H1 (cell line): ENCODE measurements at regions not wholly inside any gene's neighbourhood (a gene's known extent, or its start where the extent isn't known, plus 50 kb on each side); places are given as distances from the start of the nearest gene placed in this dataset.

Source experiments
- CTCF ChIA-PET: fragments of 300-600 bp; sonication (Branson Sonifier 250); formaldehyde crosslinking; loops from one replicate; lab custom pipeline; 2021; ENCODE audit not compliant: partially characterized antibody; lab: Charles Lee
- POLR2A ChIA-PET: fragments of 300-600 bp; sonication (Branson Sonifier 250); formaldehyde crosslinking; loops from one replicate; lab custom pipeline; 2021; ENCODE audit warnings: inconsistent platforms; ENCODE audit not compliant: partially characterized antibody; lab: Charles Lee
- DNase-seq, 2 experiments: peaks; one replicate each; pipeline versions ENCODE4 v3.0.0 to v3.0.0-alpha.2; 2010 to 2022; ENCODE audit warnings: low spot score in 2 of 2, low read depth in 1 of 2, mixed read lengths in 1 of 2
- FAIRE-seq: peaks from 2 replicates; lab custom pipeline; 2011; peaks lifted over from hg19 to GRCh38; lab: Jason Lieb, UNC
- H2AFZ ChIP-seq: 2 replicates; pipeline ENCODE4 v1.8.1; 2012; ENCODE audit warnings: low read length, inconsistent platforms
- H2AK5ac ChIP-seq: 2 replicates; pipeline ENCODE4 v1.6.1; 2013; ENCODE audit warnings: low read depth, low read length
- H2BK120ac ChIP-seq: replicated peaks from 2 replicates; pipeline ENCODE3; 2013; ENCODE audit warnings: low read depth, low read length, inconsistent platforms
- H2BK12ac ChIP-seq: 2 replicates; pipeline ENCODE4 v1.6.1; 2013; ENCODE audit warnings: low read depth, low read length
- H2BK15ac ChIP-seq: 2 replicates; pipeline ENCODE4 v1.6.1; 2013; ENCODE audit warnings: low read length
- H2BK20ac ChIP-seq: 2 replicates; pipeline ENCODE4 v1.6.1; 2013; ENCODE audit warnings: low read length
- H2BK5ac ChIP-seq: 2 replicates; pipeline ENCODE4 v1.6.1; 2013; ENCODE audit warnings: low read depth, low read length
- H3K14ac ChIP-seq: 2 replicates; pipeline ENCODE4 v1.6.1; 2013; ENCODE audit warnings: inconsistent platforms; ENCODE audit not compliant: insufficient read length
- H3K18ac ChIP-seq: 2 replicates; pipeline ENCODE4 v1.6.1; 2013; ENCODE audit warnings: low read length; ENCODE audit errors: extremely low read depth
- H3K23ac ChIP-seq: 2 replicates; pipeline ENCODE4 v1.6.1; 2013; ENCODE audit warnings: inconsistent platforms; ENCODE audit not compliant: insufficient read length
- H3K23me2 ChIP-seq: 2 replicates; pipeline ENCODE4 v1.6.1; 2013; ENCODE audit warnings: low read depth, low read length
- H3K27ac ChIP-seq: 2 replicates; pipeline ENCODE4 v1.6.1; 2011; ENCODE audit warnings: low read depth, low read length, inconsistent platforms
- H3K27me3 ChIP-seq, 4 experiments: replicated peaks in 1 of 4; 1 replicate in 1 of 4; 2 replicates in 3 of 4; pipeline versions ENCODE4 v1.6.1 to v1.8.1; 2011 to 2013; ENCODE audit warnings: low read length in 3 of 4, mild to moderate bottlenecking in 3 of 4, inconsistent platforms in 2 of 4, mixed read lengths in 2 of 4, moderate library complexity in 1 of 4; ENCODE audit not compliant: control insufficient read depth in 3 of 4, insufficient read depth in 3 of 4; ENCODE audit errors: extremely low read depth in 1 of 4
- H3K36me3 ChIP-seq, 4 experiments: 2 replicates each; pipeline versions ENCODE4 v1.6.1 to v1.8.1; 2011 to 2013; ENCODE audit warnings: mild to moderate bottlenecking in 4 of 4, low read length in 3 of 4, moderate library complexity in 2 of 4, control low read depth in 1 of 4, inconsistent platforms in 1 of 4; ENCODE audit not compliant: insufficient read depth in 4 of 4, control insufficient read depth in 2 of 4
- H3K4ac ChIP-seq: replicated peaks from 2 replicates; pipeline ENCODE3; 2013; ENCODE audit warnings: low read length, low read depth, mixed read lengths, inconsistent platforms; ENCODE audit not compliant: insufficient read length
- H3K4me1 ChIP-seq, 4 experiments: replicated peaks in 1 of 4; 1 replicate in 1 of 4; 2 replicates in 3 of 4; pipeline versions ENCODE4 v1.6.1 to v1.8.1; 2011 to 2013; ENCODE audit warnings: low read length in 3 of 4, inconsistent platforms in 2 of 4, mixed read lengths in 1 of 4; ENCODE audit not compliant: insufficient read depth in 4 of 4, control insufficient read depth in 3 of 4
- H3K4me2 ChIP-seq, 2 experiments: 2 replicates each; pipeline versions ENCODE4 v1.6.1 to v1.8.1; 2011 to 2013; ENCODE audit warnings: low read depth in 2 of 2, low read length in 2 of 2, control low read depth in 1 of 2, inconsistent platforms in 1 of 2, mild to moderate bottlenecking in 1 of 2; ENCODE audit not compliant: insufficient read depth in 1 of 2
- H3K4me3 ChIP-seq, 4 experiments: fragments of 200-600, 300-600 bp in 1 of 4; sonication (generic), shearing (Covaris generic), sonication (Bioruptor Twin) in 1 of 4; 2 replicates each; pipeline versions ENCODE4 v1.5.1 to v1.8.1; 2011 to 2016; ENCODE audit warnings: low read length in 4 of 4, low read depth in 3 of 4, control low read depth in 2 of 4, inconsistent platforms in 2 of 4, mild to moderate bottlenecking in 2 of 4, mixed read lengths in 1 of 4, moderate library complexity in 1 of 4; ENCODE audit not compliant: insufficient read depth in 2 of 4; ENCODE audit errors: extremely low read depth in 1 of 4
- H3K56ac ChIP-seq: replicated peaks from 2 replicates; pipeline ENCODE3; 2013; ENCODE audit warnings: low read depth, mild to moderate bottlenecking, mixed read lengths, low read length, inconsistent platforms; ENCODE audit not compliant: insufficient read length
- H3K79me1 ChIP-seq: 2 replicates; pipeline ENCODE4 v1.6.1; 2013; ENCODE audit warnings: low read depth, low read length, control low read depth
- H3K79me2 ChIP-seq, 2 experiments: 2 replicates each; pipeline versions ENCODE4 v1.6.1 to v1.8.1; 2012 to 2013; ENCODE audit warnings: low read length in 2 of 2, mild to moderate bottlenecking in 2 of 2, inconsistent platforms in 1 of 2; ENCODE audit not compliant: insufficient read depth in 2 of 2, control insufficient read depth in 1 of 2
- H3K9ac ChIP-seq, 4 experiments: replicated peaks in 1 of 4; 1 replicate in 1 of 4; 2 replicates in 3 of 4; pipeline versions ENCODE4 v1.6.1 to v1.8.1; 2011 to 2013; ENCODE audit warnings: low read depth in 3 of 4, low read length in 3 of 4, control low read depth in 2 of 4, mild to moderate bottlenecking in 2 of 4, moderate library complexity in 2 of 4, inconsistent platforms in 1 of 4; ENCODE audit errors: extremely low read depth in 1 of 4
- H3K9me3 ChIP-seq, 2 experiments: 2 replicates each; pipeline versions ENCODE4 v1.6.1 to v1.8.1; 2012 to 2013; ENCODE audit warnings: mild to moderate bottlenecking in 2 of 2, moderate library complexity in 2 of 2, control low read depth in 1 of 2, inconsistent platforms in 1 of 2, low read depth in 1 of 2, low read length in 1 of 2, mixed read lengths in 1 of 2; ENCODE audit not compliant: insufficient read depth in 2 of 2
- H4K20me1 ChIP-seq, 2 experiments: replicated peaks in 1 of 2; 2 replicates each; pipeline versions ENCODE3 to v1.8.1; 2011 to 2013; ENCODE audit warnings: inconsistent platforms in 2 of 2, low read length in 2 of 2, mild to moderate bottlenecking in 1 of 2; ENCODE audit not compliant: insufficient read depth in 2 of 2, control insufficient read depth in 1 of 2
- H4K5ac ChIP-seq: 2 replicates; pipeline ENCODE4 v1.6.1; 2013; ENCODE audit warnings: low read length, low read depth, mixed read lengths, inconsistent platforms; ENCODE audit not compliant: insufficient read length
- H4K8ac ChIP-seq: 2 replicates; pipeline ENCODE4 v1.8.0; 2013; ENCODE audit warnings: mild to moderate bottlenecking, moderate library complexity, low read length, inconsistent platforms; ENCODE audit not compliant: insufficient read depth; ENCODE audit errors: extremely low read depth
- H4K91ac ChIP-seq: replicated peaks from 2 replicates; pipeline ENCODE3; 2013; ENCODE audit warnings: low read length, mixed read lengths, inconsistent platforms; ENCODE audit not compliant: insufficient read length
- ASH2L ChIP-seq: fragments of 200-600, 300-600 bp; sonication (generic); IDR thresholded peaks from one replicate; pipeline ENCODE4 v1.7.1; 2017; ENCODE audit warnings: low read length
- BACH1 ChIP-seq: IDR thresholded peaks from 2 replicates; pipeline ENCODE4 v1.6.1; 2012; ENCODE audit warnings: low read length, improper control_type of control experiment
- BRCA1 ChIP-seq: IDR thresholded peaks from 2 replicates; pipeline ENCODE4 v1.6.1; 2012; ENCODE audit warnings: low read depth, low read length, improper control_type of control experiment
- CTBP2 ChIP-seq: IDR thresholded peaks from 2 replicates; pipeline ENCODE4 v1.7.0; 2011; ENCODE audit warnings: borderline replicate concordance, mild to moderate bottlenecking, moderate library complexity, mixed read lengths, low read length; ENCODE audit not compliant: insufficient read depth, insufficient read length
- EGR1 ChIP-seq: IDR thresholded peaks from 2 replicates; pipeline ENCODE4 v1.6.1; 2011; ENCODE audit warnings: low read depth, low read length, borderline replicate concordance
- GTF2F1 ChIP-seq: IDR thresholded peaks from 2 replicates; pipeline ENCODE4 v1.6.1; 2012; ENCODE audit warnings: low read depth, low read length, improper control_type of control experiment, borderline replicate concordance
- HDAC6 ChIP-seq: IDR thresholded peaks from one replicate; pipeline ENCODE4 v1.7.1; 2012; ENCODE audit warnings: low read depth, mild to moderate bottlenecking, inconsistent platforms, low read length, moderate library complexity
- JUND ChIP-seq: IDR thresholded peaks from 2 replicates; pipeline ENCODE4 v1.6.1; 2011; ENCODE audit warnings: mild to moderate bottlenecking, improper control_type of control experiment, low read length
- RFX5 ChIP-seq: IDR thresholded peaks from 2 replicates; pipeline ENCODE4 v1.6.1; 2011; ENCODE audit warnings: low read depth, low read length, improper control_type of control experiment, borderline replicate concordance
- SAP30 ChIP-seq: fragments of 300-600 bp; sonication (generic); IDR thresholded peaks from 2 replicates; pipeline ENCODE4 v1.7.1; 2012; ENCODE audit warnings: low read length, moderate library complexity, mild to moderate bottlenecking, inconsistent platforms; ENCODE audit not compliant: insufficient read depth, insufficient replicate concordance
- SP4 ChIP-seq: IDR thresholded peaks from 2 replicates; pipeline ENCODE4 v1.6.1; 2012; ENCODE audit warnings: low read length, inconsistent platforms
- SUZ12 ChIP-seq: fragments of 200-600 bp; sonication (generic); IDR thresholded peaks from 2 replicates; pipeline ENCODE4 v1.6.1; 2012; ENCODE audit warnings: mild to moderate bottlenecking, inconsistent platforms, low read length, moderate library complexity, mixed read lengths
- TCF12 ChIP-seq: IDR thresholded peaks from 2 replicates; pipeline ENCODE4 v1.6.1; 2011; ENCODE audit warnings: low read depth, mild to moderate bottlenecking, low read length
- WGBS, 2 experiments: shearing (Covaris generic) in 1 of 2; methylation state at CpG; one replicate each; pipeline versions ENCODE4 v1.1.6 to v1.1.7; 2013 to 2015; ENCODE audit warnings: low lambda C conversion rate in 2 of 2, mixed read lengths in 2 of 2, inconsistent platforms in 1 of 2, low coverage in 1 of 2, missing lambda C conversion rate in 1 of 2; ENCODE audit not compliant: insufficient replicate concordance in 2 of 2, insufficient coverage in 1 of 2, insufficient read length in 1 of 2; ENCODE audit errors: extremely low coverage in 1 of 2, missing lambda C conversion rate in 1 of 2; 5-methylcytosine and 5-hydroxymethylcytosine counted together
- TF ChIP-seq, protein P1 (sequence below): IDR thresholded peaks from 2 replicates; pipeline ENCODE4 v1.6.1; 2012; ENCODE audit warnings: inconsistent platforms
- TF ChIP-seq, protein P2 (sequence below): IDR thresholded peaks from 2 replicates; pipeline ENCODE4 v1.6.1; 2011; ENCODE audit warnings: low read length, improper control_type of control experiment

DNA sequence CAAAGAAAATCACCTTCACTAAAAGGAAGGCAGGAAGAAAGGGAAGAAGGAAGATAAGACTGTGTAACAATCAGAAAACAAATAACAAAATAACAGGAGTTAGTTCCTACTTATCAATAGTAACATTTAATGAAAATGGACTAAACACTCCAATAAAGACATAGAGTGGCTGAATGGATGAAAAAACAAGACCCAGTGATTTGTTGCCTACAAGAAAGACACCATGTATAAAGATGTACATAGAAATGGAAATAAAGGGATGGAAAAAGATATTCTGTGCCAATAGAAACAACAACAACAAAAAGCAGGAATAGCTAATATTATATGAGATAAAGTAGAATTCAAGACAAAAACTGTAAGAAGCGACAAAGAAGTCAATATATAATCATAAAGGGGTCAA is 116.8 kb downstream of the LURAP1L start:
- Histone ChIP-seq H3K4me1 (no peaks in the 10 kb centered on the region), H3K27ac (no peak overlapping the region), H3K23ac (no peak overlapping the region), H3K4me3 (no peak overlapping the region), H3K79me1 (no peaks in the 10 kb centered on the region), H2BK5ac (no peak overlapping the region), H3K36me3 (no peaks in the 10 kb centered on the region), H2BK12ac (no peak overlapping the region), H3K4me2 (no peak overlapping the region), H3K18ac (no peak overlapping the region), H3K56ac (no peak overlapping the region), H3K9me3 (no peaks in the 10 kb centered on the region), H4K91ac (no peak overlapping the region), H3K14ac (no peak overlapping the region), H4K8ac (no peak overlapping the region), H2BK120ac (no peak overlapping the region), H3K9ac (no peak overlapping the region), H4K20me1 (no peaks in the 10 kb centered on the region), H3K27me3 (no peaks in the 10 kb centered on the region), H2AFZ (no peak overlapping the region), H3K4ac (no peak overlapping the region), H4K5ac (no peak overlapping the region), H3K23me2 (no peaks in the 10 kb centered on the region), H2BK20ac (no peak overlapping the region), H2BK15ac (no peak overlapping the region), H3K79me2 (peaks cover 0 to 3% of the 10 kb centered on the region in 2 experiments; a peak in 1 of 4 replicates), H2AK5ac (no peak overlapping the region)
- WGBS, 2 experiments, result 94% methylated on average over 1 of the region's 1 CpG; no CpG with 5 or more reads in 1 of the 2 experiments
- ChIA-PET POLR2A (no interaction called here), CTCF (interaction anchor here (0.6 kb wide), 1 partner anchor 8 kb away, joined by 3 read pairs; no protein-coding TSS in a partner anchor)
- no peak for FAIRE-seq
- no peak for DNase-seq
- TF ChIP-seq JUND (no peak), SAP30 (no peak), BACH1 (no peak), RFX5 (no peak), SP4 (no peak), CTBP2 (no peak), SUZ12 (no peak), GTF2F1 (no peak), ASH2L (no peak), EGR1 (no peak), BRCA1 (no peak), HDAC6 (no peak), TCF12 (no peak)
- TF ChIP-seq, protein P1, sequence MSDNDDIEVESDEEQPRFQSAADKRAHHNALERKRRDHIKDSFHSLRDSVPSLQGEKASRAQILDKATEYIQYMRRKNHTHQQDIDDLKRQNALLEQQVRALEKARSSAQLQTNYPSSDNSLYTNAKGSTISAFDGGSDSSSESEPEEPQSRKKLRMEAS, result no peak
- TF ChIP-seq, protein P2, sequence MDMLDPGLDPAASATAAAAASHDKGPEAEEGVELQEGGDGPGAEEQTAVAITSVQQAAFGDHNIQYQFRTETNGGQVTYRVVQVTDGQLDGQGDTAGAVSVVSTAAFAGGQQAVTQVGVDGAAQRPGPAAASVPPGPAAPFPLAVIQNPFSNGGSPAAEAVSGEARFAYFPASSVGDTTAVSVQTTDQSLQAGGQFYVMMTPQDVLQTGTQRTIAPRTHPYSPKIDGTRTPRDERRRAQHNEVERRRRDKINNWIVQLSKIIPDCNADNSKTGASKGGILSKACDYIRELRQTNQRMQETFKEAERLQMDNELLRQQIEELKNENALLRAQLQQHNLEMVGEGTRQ, result no peak
